ENCODE measurements at regions not wholly inside any gene's neighbourhood (a gene's known extent, or its start where the extent isn't known, plus 50 kb on each side); places are given as distances from the start of the nearest gene placed in this dataset.

DNA sequence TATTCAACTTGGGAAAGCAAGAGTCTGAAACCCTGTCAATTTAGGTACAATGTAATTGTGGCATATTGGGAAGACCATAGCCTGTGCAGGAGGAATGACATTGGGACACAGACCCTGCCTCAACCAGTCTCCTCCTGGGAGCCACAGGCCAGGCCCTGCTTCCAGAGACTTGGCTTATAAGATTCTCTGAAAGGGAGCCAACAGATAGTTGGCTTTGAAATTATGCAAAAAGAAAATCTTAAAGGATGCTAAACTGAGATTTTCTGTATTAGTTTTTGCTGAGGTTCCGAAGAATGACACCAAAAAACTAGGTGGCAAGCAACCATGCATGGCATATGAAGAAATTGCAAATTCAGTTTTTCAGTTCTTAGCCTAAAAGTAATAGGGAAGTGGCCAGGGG is 76.4 kb upstream of the CYRIA start:
- TF ChIP-seq, protein P1, sequence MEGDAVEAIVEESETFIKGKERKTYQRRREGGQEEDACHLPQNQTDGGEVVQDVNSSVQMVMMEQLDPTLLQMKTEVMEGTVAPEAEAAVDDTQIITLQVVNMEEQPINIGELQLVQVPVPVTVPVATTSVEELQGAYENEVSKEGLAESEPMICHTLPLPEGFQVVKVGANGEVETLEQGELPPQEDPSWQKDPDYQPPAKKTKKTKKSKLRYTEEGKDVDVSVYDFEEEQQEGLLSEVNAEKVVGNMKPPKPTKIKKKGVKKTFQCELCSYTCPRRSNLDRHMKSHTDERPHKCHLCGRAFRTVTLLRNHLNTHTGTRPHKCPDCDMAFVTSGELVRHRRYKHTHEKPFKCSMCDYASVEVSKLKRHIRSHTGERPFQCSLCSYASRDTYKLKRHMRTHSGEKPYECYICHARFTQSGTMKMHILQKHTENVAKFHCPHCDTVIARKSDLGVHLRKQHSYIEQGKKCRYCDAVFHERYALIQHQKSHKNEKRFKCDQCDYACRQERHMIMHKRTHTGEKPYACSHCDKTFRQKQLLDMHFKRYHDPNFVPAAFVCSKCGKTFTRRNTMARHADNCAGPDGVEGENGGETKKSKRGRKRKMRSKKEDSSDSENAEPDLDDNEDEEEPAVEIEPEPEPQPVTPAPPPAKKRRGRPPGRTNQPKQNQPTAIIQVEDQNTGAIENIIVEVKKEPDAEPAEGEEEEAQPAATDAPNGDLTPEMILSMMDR (IDR thresholded peaks at IDR 0.05; ENCODE audit: insufficient read depth, low read depth, low read length), result no peak
- no peak for TF ChIP-seq EZH2 (IDR thresholded peaks at IDR 0.05; ENCODE audit: insufficient read depth, low read length)
